ENCODE measurements at regions not wholly inside any gene's neighbourhood (a gene's known extent, or its start where the extent isn't known, plus 50 kb on each side); places are given as distances from the start of the nearest gene placed in this dataset.

- H3K36me3 ChIP-seq (ENCODE audit: control insufficient read depth in 2 of 2, extremely low read depth in 1 of 2, insufficient read depth in 2 of 2, low read length in 2 of 2): no peaks in the 10 kb centered on the region
- H3K4me3 ChIP-seq (ENCODE audit: control insufficient read depth in 2 of 3, extremely low read depth in 1 of 3, insufficient read depth in 2 of 3, low read depth in 1 of 3, low read length in 3 of 3): no peak overlapping the region
- H3K9ac ChIP-seq (ENCODE audit: control insufficient read depth, extremely low read depth, insufficient read depth, low read length): no peak overlapping the region
- H3K27ac ChIP-seq (ENCODE audit: control insufficient read depth, insufficient read depth, low read length): no peak overlapping the region
- DNase-seq (ENCODE audit: low read depth, low spot score) (no peak), FAIRE-seq (no peak)
- no peaks in the 10 kb centered on the region for H3K79me2 ChIP-seq (ENCODE audit: control insufficient read depth, insufficient read depth, low read length)
- peaks cover 8% of the 10 kb centered on the region for H3K27me3 ChIP-seq (ENCODE audit: control insufficient read depth, extremely low read depth, insufficient read depth, low read length)
- no peaks in the 10 kb centered on the region for H4K20me1 ChIP-seq (ENCODE audit: control insufficient read depth, extremely low read depth, insufficient read depth, low read length)
- H3K9me1 ChIP-seq (ENCODE audit: control insufficient read depth, extremely low read depth, insufficient read depth, low read length): no peaks in the 10 kb centered on the region
- no peak for TF ChIP-seq EZH2 (IDR thresholded peaks at IDR 0.05; ENCODE audit: low read length)
- no peak for TF ChIP-seq CTCF (optimal IDR thresholded peaks at IDR 0.05 in 1 of 3, IDR thresholded peaks at IDR 0.05 in 1 of 3, conservative IDR thresholded peaks at IDR 0.05 in 1 of 3; ENCODE audit: extremely low read depth in 1 of 3, insufficient read depth in 2 of 3, low read length in 3 of 3)
- H2AFZ ChIP-seq (ENCODE audit: control insufficient read depth, low read length): no peak overlapping the region
- H3K4me2 ChIP-seq (ENCODE audit: control insufficient read depth, extremely low read depth, insufficient read depth, low read depth, low read length): no peak overlapping the region
- H3K9me3 ChIP-seq (ENCODE audit: control insufficient read depth, low read depth, low read length): no peaks in the 10 kb centered on the region
- H3K4me1 ChIP-seq (ENCODE audit: control insufficient read depth, extremely low read depth, insufficient read depth, low read length): peaks cover 5% of the 10 kb centered on the region
- dilution Hi-C loops (cut with MboI; ENCODE audit: extremely low pct_ligation_motif_present, low sequenced_read_pairs): no loop called here
Observed at GRCh38 chr1:223038288-223039006, 104.6 kb downstream of the TLR5 start.

GRCh38 chr1:223039990-223040389 is 103.1 kb downstream of the TLR5 start:
- no peaks in the 10 kb centered on the region for H3K36me3 ChIP-seq (ENCODE audit: control insufficient read depth in 2 of 2, extremely low read depth in 1 of 2, insufficient read depth in 2 of 2, low read length in 2 of 2)
- no peaks in the 10 kb centered on the region for H3K79me2 ChIP-seq (ENCODE audit: control insufficient read depth, insufficient read depth, low read length)
- dilution Hi-C loops (cut with MboI; ENCODE audit: extremely low pct_ligation_motif_present, low sequenced_read_pairs): no loop called here
- H3K9me1 ChIP-seq (ENCODE audit: control insufficient read depth, extremely low read depth, insufficient read depth, low read length): no peaks in the 10 kb centered on the region
- H3K27me3 ChIP-seq (ENCODE audit: control insufficient read depth, extremely low read depth, insufficient read depth, low read length): peaks cover 8% of the 10 kb centered on the region
- H2AFZ ChIP-seq (ENCODE audit: control insufficient read depth, low read length): no peak overlapping the region
- no peak overlapping the region for H3K9ac ChIP-seq (ENCODE audit: control insufficient read depth, extremely low read depth, insufficient read depth, low read length)
- no peak overlapping the region for H3K4me3 ChIP-seq (ENCODE audit: control insufficient read depth in 2 of 3, extremely low read depth in 1 of 3, insufficient read depth in 2 of 3, low read depth in 1 of 3, low read length in 3 of 3)
- TF ChIP-seq CTCF (optimal IDR thresholded peaks at IDR 0.05 in 1 of 3, IDR thresholded peaks at IDR 0.05 in 1 of 3, conservative IDR thresholded peaks at IDR 0.05 in 1 of 3; ENCODE audit: extremely low read depth in 1 of 3, insufficient read depth in 2 of 3, low read length in 3 of 3) (no peak), EZH2 (IDR thresholded peaks at IDR 0.05; ENCODE audit: low read length) (no peak)
- H4K20me1 ChIP-seq (ENCODE audit: control insufficient read depth, extremely low read depth, insufficient read depth, low read length): no peaks in the 10 kb centered on the region
- H3K4me1 ChIP-seq (ENCODE audit: control insufficient read depth, extremely low read depth, insufficient read depth, low read length): no peaks in the 10 kb centered on the region
- DNase-seq (ENCODE audit: low read depth, low spot score) (no peak), FAIRE-seq (no peak)
- H3K4me2 ChIP-seq (ENCODE audit: control insufficient read depth, extremely low read depth, insufficient read depth, low read depth, low read length): no peak overlapping the region
- H3K27ac ChIP-seq (ENCODE audit: control insufficient read depth, insufficient read depth, low read length): no peak overlapping the region
- H3K9me3 ChIP-seq (ENCODE audit: control insufficient read depth, low read depth, low read length): no peaks in the 10 kb centered on the region

Data from keratinocyte (primary cell).